HG03432 (cell line): ENCODE measurements at regions not wholly inside any gene's neighbourhood (a gene's known extent, or its start where the extent isn't known, plus 50 kb on each side); places are given as distances from the start of the nearest gene placed in this dataset.
"Not testable (repeated sequence)": the region's sequence is repeated elsewhere in the genome, so short reads cannot be mapped to it uniquely, and the experiment has no call there.

ENCODE experiments used
- ATAC-seq: cut with Tn5 transposase; IDR thresholded peaks from one replicate; pipeline ENCODE4 v1.9.1; 2021; ENCODE audit warnings: mild to moderate bottlenecking, moderate library complexity; ENCODE audit not compliant: unreplicated experiment

GRCh38 chr3:191737742-191738141 lies 276.8 kb downstream of the PYDC2 start:
- no peak for ATAC-seq

GRCh38 chr3:191740712-191741111 lies 279.7 kb downstream of the PYDC2 start:
- ATAC-seq: no peak

- not testable (repeated sequence) for ATAC-seq
Measured at GRCh38 chr3:191741847-191742350, 280.9 kb downstream of the PYDC2 start.

GRCh38 chr3:191743283-191743682 lies 282.3 kb downstream of the PYDC2 start:
- ATAC-seq: no peak

GRCh38 chr3:191750618-191751017 lies 289.7 kb downstream of the PYDC2 start:
- no peak for ATAC-seq

GRCh38 chr3:191753196-191753595 lies 292.2 kb downstream of the PYDC2 start:
- ATAC-seq: no peak

- ATAC-seq: no peak
Measured at GRCh38 chr3:191761906-191762305, 300.9 kb downstream of the PYDC2 start.

- ATAC-seq: no peak
Measured at GRCh38 chr3:191762323-191762960, 301.5 kb downstream of the PYDC2 start.

GRCh38 chr3:191768421-191768820 lies 307.5 kb downstream of the PYDC2 start:
- ATAC-seq: no peak

- ATAC-seq: no peak
Measured at GRCh38 chr3:191770541-191770940, 309.6 kb downstream of the PYDC2 start.

- ATAC-seq: no peak
Measured at GRCh38 chr3:191774485-191774884, 313.5 kb downstream of the PYDC2 start.

GRCh38 chr3:191775451-191776233 lies 314.7 kb downstream of the PYDC2 start:
- ATAC-seq: no peak

- no peak for ATAC-seq
Measured at GRCh38 chr3:191781044-191781443, 320.1 kb downstream of the PYDC2 start.

GRCh38 chr3:191783024-191783423 lies 322.1 kb downstream of the PYDC2 start:
- ATAC-seq: no peak

- ATAC-seq: no peak
Measured at GRCh38 chr3:191790934-191791333, 330.0 kb downstream of the PYDC2 start.

- ATAC-seq: no peak
Measured at GRCh38 chr3:191792580-191792979, 331.6 kb downstream of the PYDC2 start.

GRCh38 chr3:191795196-191795595 lies 334.2 kb downstream of the PYDC2 start:
- no peak for ATAC-seq

GRCh38 chr3:191797271-191797670 lies 336.3 kb downstream of the PYDC2 start:
- no peak for ATAC-seq

- no peak for ATAC-seq
Measured at GRCh38 chr3:191802671-191803070, 341.7 kb downstream of the PYDC2 start.

- ATAC-seq: no peak
Measured at GRCh38 chr3:191804935-191805334, 344.0 kb downstream of the PYDC2 start.

GRCh38 chr3:191808073-191808472 lies 347.1 kb downstream of the PYDC2 start:
- ATAC-seq: no peak

- ATAC-seq: no peak
Measured at GRCh38 chr3:191809326-191809949, 348.5 kb downstream of the PYDC2 start.
